Right lobe of liver (tissue), 6 donors: ENCODE measurements at regions not wholly inside any gene's neighbourhood (a gene's known extent, or its start where the extent isn't known, plus 50 kb on each side); places are given as distances from the start of the nearest gene placed in this dataset.
A peak's percentile ranks its signal among the peaks of the same experiment; 100 is the strongest.

Experiments
- ATAC-seq, 4 donors: fragments of 200-7000 bp; cut with Tn5 transposase; one replicate each; pipeline ENCODE4 v1.9.1; 2020; ENCODE audit warnings: mild to moderate bottlenecking in 4 of 4, moderate library complexity in 4 of 4
- DNase-seq, 3 donors: peaks; one replicate each; pipeline ENCODE4 v3.0.0-alpha.2; 2020
- H3K27ac ChIP-seq, 3 donors: fragments of 200-600 bp; one replicate each; pipeline ENCODE4 v1.8.0; 2022
- H3K27me3 ChIP-seq, 2 donors: fragments of 200-600 bp; one replicate each; pipeline ENCODE4 v1.8.0; 2022
- H3K36me3 ChIP-seq, 4 donors: fragments of 200-600 bp; sonication (generic) in 1 of 4; one replicate each; pipeline versions ENCODE4 v1.5.1 to v1.8.0; 2017 to 2022; ENCODE audit warnings: control low read depth in 1 of 4
- H3K4me1 ChIP-seq, 4 donors: fragments of 200-600 bp; sonication (generic) in 1 of 4; one replicate each; pipeline versions ENCODE4 v1.5.1 to v1.8.0; 2017 to 2022; ENCODE audit warnings: control low read depth in 1 of 4
- H3K4me3 ChIP-seq, 3 donors: fragments of 200-600 bp; one replicate each; pipeline ENCODE4 v1.8.0; 2022
- H3K9me3 ChIP-seq, 4 donors: fragments of 200-600 bp; sonication (generic) in 1 of 4; one replicate each; pipeline versions ENCODE4 v1.5.1 to v1.8.0; 2017 to 2022; ENCODE audit warnings: control low read depth in 1 of 4
- CTCF ChIP-seq, 4 donors: fragments of 200-600 bp in 3 of 4; fragments of 450-650 bp in 1 of 4; IDR thresholded peaks; one replicate each; pipeline versions ENCODE4 v1.5.1 to v1.8.0; 2016 to 2022; ENCODE audit warnings: antibody characterized with exemption in 4 of 4, mild to moderate bottlenecking in 2 of 4
- POLR2A ChIP-seq: fragments of 450-650 bp; IDR thresholded peaks from one replicate; pipeline ENCODE4 v1.6.1; 2017; ENCODE audit warnings: antibody characterized with exemption, mild to moderate bottlenecking
- WGBS: methylation state at CpG from one replicate; pipeline ENCODE4 v1.1.6; 2018; ENCODE audit warnings: low coverage, low lambda C conversion rate; ENCODE audit not compliant: insufficient coverage; ENCODE audit errors: missing lambda C conversion rate; 5-methylcytosine and 5-hydroxymethylcytosine counted together
- intact Hi-C, 2 donors: fragments of 100-400 bp; cut with DNase I; formaldehyde crosslinking; loops; one replicate each; pipeline versions ENCODE4 v1.11.2 to v1.14.1; 2022
- donor health status: DM: no; HTN: yes; CAD: no.
- donor health status: DM: no; HTN: no; CAD: no.
- donor health status: DM: no; HTN: no; CAD: no.
- donor health status: DM: no; HTN: yes; CAD: no.
- donor health status: DM: no; HTN: yes; CAD: no.

GRCh38 chr18:10261344-10262276 lies 192.8 kb upstream of the APCDD1 start:
- H3K27me3 ChIP-seq = no peaks in the 10 kb centered on the region
- no peaks in the 10 kb centered on the region for H3K9me3 ChIP-seq
- no peak overlapping the region for H3K4me3 ChIP-seq
- no peaks in the 10 kb centered on the region for H3K36me3 ChIP-seq
- peak in 2 of 4 donors; percentile 23 to 37 for ATAC-seq
- no peak overlapping the region for H3K27ac ChIP-seq
- no peaks in the 10 kb centered on the region for H3K4me1 ChIP-seq
- intact Hi-C loops = no loop called here
- no peak for TF ChIP-seq CTCF (IDR thresholded peaks at IDR 0.05)
- no peak for TF ChIP-seq POLR2A
- WGBS = 55% methylated on average over 5 of the region's 5 CpGs
- DNase-seq = no peak

DNA sequence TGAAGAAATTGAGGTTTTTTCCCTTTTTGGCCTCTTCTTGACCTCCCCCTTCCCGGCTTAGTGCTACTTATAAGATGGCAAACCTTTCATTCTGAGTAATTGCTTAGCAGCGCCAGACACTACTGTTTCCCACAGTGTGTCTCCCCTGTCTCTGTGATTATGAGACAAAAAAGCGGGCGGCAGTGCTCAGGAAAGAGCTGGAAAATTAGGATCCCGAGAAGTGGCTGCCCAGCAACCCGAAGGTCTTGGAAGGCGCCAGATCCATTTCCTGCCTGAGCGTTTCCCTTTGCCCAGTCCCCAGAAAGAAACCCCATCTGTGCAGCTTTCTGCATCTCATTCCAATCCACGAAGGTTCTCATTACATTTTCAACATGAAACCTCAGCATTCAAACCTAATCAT lies 191.9 kb upstream of the APCDD1 start:
- DNase-seq (no peak), ATAC-seq (no peak)
- H3K9me3 ChIP-seq = no peaks in the 10 kb centered on the region
- TF ChIP-seq POLR2A (no peak), CTCF (IDR thresholded peaks at IDR 0.05) (no peak)
- H3K27ac ChIP-seq = no peak overlapping the region
- no peaks in the 10 kb centered on the region for H3K27me3 ChIP-seq
- H3K36me3 ChIP-seq = no peaks in the 10 kb centered on the region
- H3K4me1 ChIP-seq = no peaks in the 10 kb centered on the region
- intact Hi-C loops = no loop called here
- WGBS = 70% methylated on average over 6 of the region's 9 CpGs
- no peak overlapping the region for H3K4me3 ChIP-seq

- Histone ChIP-seq H3K27ac (no peak overlapping the region), H3K9me3 (no peaks in the 10 kb centered on the region), H3K4me1 (no peaks in the 10 kb centered on the region), H3K36me3 (no peaks in the 10 kb centered on the region), H3K27me3 (no peaks in the 10 kb centered on the region), H3K4me3 (no peak overlapping the region)
- WGBS = 83% methylated on average over 7 of the region's 7 CpGs
- intact Hi-C loops = no loop called here
- TF ChIP-seq POLR2A = no peak
- TF ChIP-seq CTCF (IDR thresholded peaks at IDR 0.05) = no peak
- DNase-seq (no peak), ATAC-seq (no peak)
Observed at GRCh38 chr18:10264260-10264659, 190.2 kb upstream of the APCDD1 start.

GRCh38 chr18:10265560-10266333 lies 188.7 kb upstream of the APCDD1 start:
- TF ChIP-seq CTCF (IDR thresholded peaks at IDR 0.05) (no peak), POLR2A (no peak)
- Histone ChIP-seq H3K9me3 (no peaks in the 10 kb centered on the region), H3K4me3 (no peak overlapping the region), H3K4me1 (no peaks in the 10 kb centered on the region), H3K27me3 (no peaks in the 10 kb centered on the region), H3K27ac (no peak overlapping the region), H3K36me3 (no peaks in the 10 kb centered on the region)
- DNase-seq = no peak
- 40% methylated on average over 3 of the region's 6 CpGs for WGBS
- peak in 1 of 4 donors; percentile 14 for ATAC-seq
- intact Hi-C loops = no loop called here
